Vagina (tissue), 2 donors: ENCODE measurements at regions not wholly inside any gene's neighbourhood (a gene's known extent, or its start where the extent isn't known, plus 50 kb on each side); places are given as distances from the start of the nearest gene placed in this dataset.

Experiments
- POLR2A ChIP-seq, 2 donors: fragments of 450-650 bp; IDR thresholded peaks; one replicate each; pipeline ENCODE4 v1.6.1; 2017; ENCODE audit warnings: antibody characterized with exemption in 2 of 2, mild to moderate bottlenecking in 2 of 2, moderate library complexity in 2 of 2
- POLR2AphosphoS5 ChIP-seq, 2 donors: sonication (generic); formaldehyde crosslinking; IDR thresholded peaks; one replicate each; pipeline ENCODE4 v1.9.0; 2017; ENCODE audit warnings: antibody characterized with exemption in 2 of 2, mild to moderate bottlenecking in 2 of 2, low read depth in 1 of 2; ENCODE audit not compliant: insufficient read depth in 1 of 2
- TF ChIP-seq, protein P1 (sequence below), 3 experiments: fragments of 450-650 bp in 2 of 3; fragments of 200-600 bp in 1 of 3; sonication (generic) in 1 of 3; IDR thresholded peaks; one replicate each; pipeline ENCODE4 v1.5.1; 2017 to 2019; ENCODE audit warnings: antibody characterized with exemption in 3 of 3, mild to moderate bottlenecking in 2 of 3, moderate library complexity in 2 of 3

- no peak for TF ChIP-seq POLR2A (IDR thresholded peaks at IDR 0.05)
- TF ChIP-seq, protein P1, sequence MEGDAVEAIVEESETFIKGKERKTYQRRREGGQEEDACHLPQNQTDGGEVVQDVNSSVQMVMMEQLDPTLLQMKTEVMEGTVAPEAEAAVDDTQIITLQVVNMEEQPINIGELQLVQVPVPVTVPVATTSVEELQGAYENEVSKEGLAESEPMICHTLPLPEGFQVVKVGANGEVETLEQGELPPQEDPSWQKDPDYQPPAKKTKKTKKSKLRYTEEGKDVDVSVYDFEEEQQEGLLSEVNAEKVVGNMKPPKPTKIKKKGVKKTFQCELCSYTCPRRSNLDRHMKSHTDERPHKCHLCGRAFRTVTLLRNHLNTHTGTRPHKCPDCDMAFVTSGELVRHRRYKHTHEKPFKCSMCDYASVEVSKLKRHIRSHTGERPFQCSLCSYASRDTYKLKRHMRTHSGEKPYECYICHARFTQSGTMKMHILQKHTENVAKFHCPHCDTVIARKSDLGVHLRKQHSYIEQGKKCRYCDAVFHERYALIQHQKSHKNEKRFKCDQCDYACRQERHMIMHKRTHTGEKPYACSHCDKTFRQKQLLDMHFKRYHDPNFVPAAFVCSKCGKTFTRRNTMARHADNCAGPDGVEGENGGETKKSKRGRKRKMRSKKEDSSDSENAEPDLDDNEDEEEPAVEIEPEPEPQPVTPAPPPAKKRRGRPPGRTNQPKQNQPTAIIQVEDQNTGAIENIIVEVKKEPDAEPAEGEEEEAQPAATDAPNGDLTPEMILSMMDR (IDR thresholded peaks at IDR 0.05): no peak
- TF ChIP-seq POLR2AphosphoS5 (IDR thresholded peaks at IDR 0.05; ENCODE audit: insufficient read depth in 1 of 2, low read depth in 1 of 2): no peak
Observed at GRCh38 chr6:139547122-139547776, 172.8 kb upstream of the CITED2 start.
